Spleen (tissue), 11 donors: ENCODE measurements at regions not wholly inside any gene's neighbourhood (a gene's known extent, or its start where the extent isn't known, plus 50 kb on each side); places are given as distances from the start of the nearest gene placed in this dataset.

ENCODE experiments used
- DNase-seq: peaks from one replicate; pipeline ENCODE4 v3.0.0-alpha.2; 2020
- H3K27ac ChIP-seq, 8 donors: fragments of 200-600 bp; sonication (generic) in 7 of 8; 1 replicate in 4 of 8; 2 replicates in 4 of 8; pipeline versions ENCODE4 v1.5.0 to v1.8.0; 2016 to 2021; ENCODE audit warnings: inconsistent platforms in 4 of 8, mild to moderate bottlenecking in 4 of 8, moderate library complexity in 1 of 8
- H3K27me3 ChIP-seq, 7 donors: fragments of 200-600 bp; sonication (generic) in 6 of 7; replicated peaks in 1 of 7; 1 replicate in 4 of 7; 2 replicates in 3 of 7; pipeline versions ENCODE4 v1.5.0 to v1.8.0; 2016 to 2021; ENCODE audit warnings: inconsistent platforms in 3 of 7, mild to moderate bottlenecking in 1 of 7
- H3K36me3 ChIP-seq, 6 donors: fragments of 200-600 bp; sonication (generic) in 5 of 6; 1 replicate in 4 of 6; 2 replicates in 2 of 6; pipeline versions ENCODE4 v1.5.0 to v1.8.0; 2016 to 2021; ENCODE audit warnings: inconsistent platforms in 2 of 6
- H3K4me1 ChIP-seq, 6 donors: fragments of 200-600 bp; sonication (generic) in 5 of 6; 1 replicate in 3 of 6; 2 replicates in 3 of 6; pipeline versions ENCODE4 v1.5.0 to v1.8.0; 2016 to 2021; ENCODE audit warnings: inconsistent platforms in 3 of 6
- H3K4me3 ChIP-seq, 8 donors: fragments of 200-600 bp; sonication (generic) in 7 of 8; 1 replicate in 4 of 8; 2 replicates in 4 of 8; pipeline versions ENCODE4 v1.5.0 to v1.8.0; 2016 to 2021; ENCODE audit warnings: inconsistent platforms in 4 of 8, mild to moderate bottlenecking in 4 of 8, moderate library complexity in 2 of 8
- H3K9me3 ChIP-seq, 8 donors: fragments of 200-600 bp; sonication (generic) in 7 of 8; 1 replicate in 4 of 8; 2 replicates in 4 of 8; pipeline versions ENCODE4 v1.5.0 to v1.8.0; 2016 to 2021; ENCODE audit warnings: inconsistent platforms in 4 of 8
- CTCF ChIP-seq, 11 experiments: fragments of 200-600 bp in 7 of 11; fragments of 450-650 bp in 4 of 11; sonication (generic) in 4 of 11; IDR thresholded peaks in 8 of 11; conservative IDR thresholded peaks in 3 of 11; 1 replicate in 7 of 11; 2 replicates in 4 of 11; pipeline versions ENCODE4 v1.4.0 to v1.8.0; 2016 to 2021; ENCODE audit warnings: antibody characterized with exemption in 11 of 11, inconsistent platforms in 4 of 11, mild to moderate bottlenecking in 1 of 11
- POLR2A ChIP-seq, 3 donors: fragments of 450-650 bp; IDR thresholded peaks; one replicate each; pipeline ENCODE4 v1.5.1; 2017; ENCODE audit warnings: antibody characterized with exemption in 3 of 3, mild to moderate bottlenecking in 1 of 3
- POLR2AphosphoS5 ChIP-seq, 3 donors: sonication (generic); formaldehyde crosslinking; IDR thresholded peaks; one replicate each; pipeline ENCODE4 v1.5.1; 2017; ENCODE audit warnings: antibody characterized with exemption in 3 of 3
- WGBS, 5 donors: extraction: QIAGEN DNeasy Blood & Tissue Kit in 3 of 5; methylation state at CpG; one replicate each; pipeline versions ENCODE4 v1.1.5 to v1.1.7; 2013 to 2018; 5-methylcytosine and 5-hydroxymethylcytosine counted together
- intact Hi-C: fragments of 100-400 bp; cut with DNase I; formaldehyde crosslinking; loops from one replicate; pipeline ENCODE4 v1.15.0; 2023; ENCODE audit warnings: low total_unique reads
- donor health status: healthy with polysubstance abuse.
- donor health status: DM: no; HTN: no; CAD: no; lungs with moderate emphysema.
- donor health status: DM: no; HTN: no; CAD: no.
- donor health status: Bipolar disorder and iron deficiency.
- donor health status: healthy.
- donor health status: DM: no; HTN: no; CAD: no.
- donor health status: DM: yes; HTN: yes; CAD: no.

DNA sequence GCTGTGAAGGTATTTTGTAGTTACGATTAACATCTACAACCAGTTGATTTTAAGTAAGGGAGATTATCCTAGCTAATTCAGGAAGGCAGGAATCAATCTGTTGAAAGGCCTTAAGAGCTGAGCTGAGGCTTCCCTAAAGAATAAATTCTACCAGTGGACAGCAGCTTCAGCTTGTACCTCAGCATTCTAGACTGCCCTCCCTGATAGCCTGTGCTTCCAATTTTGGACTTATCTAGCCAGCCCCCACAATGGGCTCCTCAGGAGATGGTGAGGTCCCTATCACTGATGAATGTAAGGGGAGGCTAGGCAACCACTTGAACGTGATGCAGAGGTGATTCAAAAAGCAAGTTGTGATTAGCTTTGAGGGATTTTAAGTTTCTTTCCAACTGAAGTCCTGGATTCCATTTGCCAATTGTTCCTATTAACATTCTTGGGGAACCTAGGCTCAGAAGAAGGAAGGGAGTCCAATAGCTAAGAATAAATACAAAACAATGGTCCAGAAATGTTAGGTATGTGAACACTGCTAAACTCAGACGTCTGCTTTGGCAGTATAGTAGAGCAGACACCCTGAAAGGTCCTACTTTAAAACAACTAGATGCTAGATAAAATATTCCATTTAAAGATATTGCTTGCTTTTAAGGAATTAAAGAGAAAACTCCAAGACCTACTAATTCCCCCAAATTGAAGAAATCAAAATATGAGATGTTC, 404.3 kb upstream of the TENM4 start:
- Histone ChIP-seq H3K36me3 (no peaks in the 10 kb centered on the region), H3K4me3 (no peak overlapping the region), H3K27me3 (no peaks in the 10 kb centered on the region), H3K27ac (no peak overlapping the region), H3K4me1 (no peaks in the 10 kb centered on the region), H3K9me3 (no peaks in the 10 kb centered on the region)
- intact Hi-C loops: no loop called here
- WGBS, 5 donors: 54 to 63% (median 57%) methylated on average over 3 of the region's 3 CpGs
- TF ChIP-seq POLR2AphosphoS5 (IDR thresholded peaks at IDR 0.05): no peak
- no peak for TF ChIP-seq CTCF (IDR thresholded peaks at IDR 0.05 in 8 of 11, conservative IDR thresholded peaks at IDR 0.05 in 3 of 11)
- no peak for TF ChIP-seq POLR2A (IDR thresholded peaks at IDR 0.05)
- no peak for DNase-seq

DNA sequence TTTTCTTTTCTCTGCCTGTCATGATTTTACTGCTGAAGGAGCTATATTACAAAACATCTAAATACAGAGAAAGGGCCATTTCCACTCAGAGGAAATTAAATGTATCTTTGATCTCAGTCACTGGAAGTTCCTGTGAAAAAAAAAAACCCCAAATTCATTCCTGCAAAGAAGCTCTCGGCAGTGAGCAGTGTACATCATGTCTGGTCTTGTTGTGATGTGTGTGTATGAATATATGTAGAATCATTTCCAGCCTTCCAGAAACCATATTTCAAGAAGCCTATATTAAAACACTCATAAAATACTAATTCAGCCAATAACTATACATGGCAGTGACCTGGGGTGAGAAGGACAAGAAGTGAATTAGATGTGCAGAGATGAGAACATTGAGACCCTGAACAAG, 393.2 kb upstream of the TENM4 start:
- no peaks in the 10 kb centered on the region for H3K36me3 ChIP-seq
- intact Hi-C loops: no loop called here
- TF ChIP-seq CTCF (IDR thresholded peaks at IDR 0.05 in 8 of 11, conservative IDR thresholded peaks at IDR 0.05 in 3 of 11) (no peak), POLR2A (IDR thresholded peaks at IDR 0.05) (no peak), POLR2AphosphoS5 (IDR thresholded peaks at IDR 0.05) (no peak)
- no peaks in the 10 kb centered on the region for H3K4me1 ChIP-seq
- no peak overlapping the region for H3K27ac ChIP-seq
- WGBS, 5 donors: 69 to 96% (median 85%) methylated on average over 1 of the region's 1 CpG
- H3K27me3 ChIP-seq: no peaks in the 10 kb centered on the region
- H3K4me3 ChIP-seq: no peak overlapping the region
- H3K9me3 ChIP-seq: no peaks in the 10 kb centered on the region
- DNase-seq: no peak

- DNase-seq: no peak
- Histone ChIP-seq H3K4me3 (no peak overlapping the region), H3K27ac (no peak overlapping the region), H3K36me3 (no peaks in the 10 kb centered on the region), H3K4me1 (no peaks in the 10 kb centered on the region), H3K9me3 (no peaks in the 10 kb centered on the region), H3K27me3 (no peaks in the 10 kb centered on the region)
- intact Hi-C loops: no loop called here
- no peak for TF ChIP-seq POLR2A (IDR thresholded peaks at IDR 0.05)
- TF ChIP-seq POLR2AphosphoS5 (IDR thresholded peaks at IDR 0.05): no peak
- no peak for TF ChIP-seq CTCF (IDR thresholded peaks at IDR 0.05 in 8 of 11, conservative IDR thresholded peaks at IDR 0.05 in 3 of 11)
- 70 to 86% (median 78%) methylated on average over 3 of the region's 3 CpGs for WGBS, 5 donors
These were observed 389.6 kb upstream of the TENM4 start for GRCh38 chr11:79830446-79830845.

GRCh38 chr11:79829891-79830290, 389.1 kb upstream of the TENM4 start:
- no peaks in the 10 kb centered on the region for H3K36me3 ChIP-seq
- intact Hi-C loops: no loop called here

More at GRCh38 chr11:79829891-79830290, 389.1 kb upstream of the TENM4 start:
- Histone ChIP-seq H3K4me1 (no peaks in the 10 kb centered on the region), H3K4me3 (no peak overlapping the region), H3K9me3 (no peaks in the 10 kb centered on the region), H3K27me3 (no peaks in the 10 kb centered on the region), H3K27ac (no peak overlapping the region)
- WGBS, 5 donors: 68 to 84% (median 73%) methylated on average over 3 of the region's 3 CpGs
- DNase-seq: no peak
- TF ChIP-seq POLR2A (IDR thresholded peaks at IDR 0.05): no peak
